ENCODE measurements at regions not wholly inside any gene's neighbourhood (a gene's known extent, or its start where the extent isn't known, plus 50 kb on each side); places are given as distances from the start of the nearest gene placed in this dataset.

GRCh38 chr20:12331236-12331635 lies 413.5 kb downstream of the BTBD3 start:
- no peak overlapping the region for H3K27ac Mint-ChIP-seq

DNA sequence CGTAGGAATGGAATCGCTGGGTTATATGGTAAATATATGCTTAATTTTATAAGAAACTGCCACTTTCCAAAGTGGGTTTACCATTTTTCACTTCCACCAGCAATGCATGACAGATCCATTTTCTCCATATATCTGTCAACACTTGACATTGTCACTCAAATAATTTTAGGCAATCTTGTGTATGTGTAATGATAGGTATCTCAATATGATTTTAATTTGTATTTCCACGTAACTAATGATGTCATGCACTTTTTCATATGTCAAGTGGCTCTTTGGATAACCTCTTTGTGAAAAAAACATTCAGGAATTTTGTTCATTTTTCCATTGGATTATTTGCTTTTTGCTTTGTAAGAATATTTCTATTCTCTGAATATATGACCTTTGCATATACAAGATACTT lies 419.9 kb downstream of the BTBD3 start:
- Mint-ChIP-seq H3K4me3 (no peak overlapping the region), H3K9me3 (peaks cover 22% of the 10 kb centered on the region), H3K36me3 (no peaks in the 10 kb centered on the region), H3K4me1 (no peaks in the 10 kb centered on the region), H3K27ac (no peak overlapping the region)
- no peak for DNase-seq (ENCODE audit: low spot score in 2 of 2)
- no peak for ATAC-seq

More at GRCh38 chr20:12331236-12331635, 413.5 kb downstream of the BTBD3 start:
- DNase-seq (ENCODE audit: low spot score in 2 of 2) (no peak), ATAC-seq (no peak)
- no peaks in the 10 kb centered on the region for H3K4me1 Mint-ChIP-seq
- H3K4me3 Mint-ChIP-seq: no peak overlapping the region
- no peaks in the 10 kb centered on the region for H3K36me3 Mint-ChIP-seq
- peaks cover 23% of the 10 kb centered on the region for H3K9me3 Mint-ChIP-seq

DNA sequence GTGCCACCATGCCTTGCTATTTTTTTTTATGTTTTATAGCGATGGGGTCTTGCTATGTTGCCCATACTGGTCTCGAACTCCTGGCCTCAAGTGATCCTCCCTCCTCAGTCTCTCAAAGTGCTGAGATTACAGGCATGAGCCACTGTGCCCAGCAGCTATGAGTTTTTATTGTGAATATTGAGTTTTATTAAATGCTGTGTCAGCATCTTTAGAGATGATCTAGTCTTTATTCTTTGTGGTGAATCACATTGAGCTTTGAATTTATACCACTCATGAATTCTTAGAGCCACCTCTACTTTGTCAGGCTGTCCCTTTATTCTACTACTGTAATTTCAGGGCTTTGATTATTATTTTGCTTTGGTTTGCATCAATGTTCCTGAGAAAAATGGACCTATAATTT lies 428.3 kb downstream of the BTBD3 start:
- H3K4me1 Mint-ChIP-seq: no peaks in the 10 kb centered on the region
- ATAC-seq: no peak
- no peaks in the 10 kb centered on the region for H3K36me3 Mint-ChIP-seq
- DNase-seq (ENCODE audit: low spot score in 2 of 2): no peak
- no peak overlapping the region for H3K27ac Mint-ChIP-seq
- H3K9me3 Mint-ChIP-seq: peaks cover 17% of the 10 kb centered on the region
- H3K4me3 Mint-ChIP-seq: no peak overlapping the region

DNA sequence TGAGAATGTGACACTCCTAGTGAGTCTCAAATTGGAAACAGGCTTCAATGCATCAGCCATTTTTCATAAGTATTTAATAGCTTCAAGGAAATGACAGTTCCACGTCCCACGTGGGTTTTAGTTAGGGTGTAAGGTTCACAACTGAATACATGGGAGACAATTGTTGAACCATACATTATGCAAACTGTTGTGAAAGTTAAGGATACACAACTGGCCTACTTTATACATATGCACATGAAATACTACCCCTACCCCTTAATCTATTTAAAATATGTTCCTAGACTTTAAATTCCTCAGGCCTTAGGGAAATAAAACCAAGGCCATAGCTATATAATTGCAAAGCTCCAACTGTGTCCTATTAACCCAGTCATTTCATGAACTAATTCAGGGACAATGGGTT lies 436.1 kb downstream of the BTBD3 start:
- no peak for DNase-seq (ENCODE audit: low spot score in 2 of 2)
- no peak overlapping the region for H3K4me3 Mint-ChIP-seq
- peaks cover 18% of the 10 kb centered on the region for H3K9me3 Mint-ChIP-seq
- H3K4me1 Mint-ChIP-seq: no peaks in the 10 kb centered on the region
- H3K27ac Mint-ChIP-seq: no peak overlapping the region
- no peak for ATAC-seq
- H3K36me3 Mint-ChIP-seq: no peaks in the 10 kb centered on the region

- no peaks in the 10 kb centered on the region for H3K4me1 Mint-ChIP-seq
- no peak overlapping the region for H3K27ac Mint-ChIP-seq
- H3K36me3 Mint-ChIP-seq: no peaks in the 10 kb centered on the region
- DNase-seq (ENCODE audit: low spot score in 2 of 2): no peak
- no peak overlapping the region for H3K4me3 Mint-ChIP-seq
- H3K9me3 Mint-ChIP-seq: peaks cover 19% of the 10 kb centered on the region
- ATAC-seq: no peak
These were observed 437.0 kb downstream of the BTBD3 start for GRCh38 chr20:12354725-12355124.

- H3K9me3 Mint-ChIP-seq: peaks cover 19% of the 10 kb centered on the region
- no peak for ATAC-seq
- no peaks in the 10 kb centered on the region for H3K4me1 Mint-ChIP-seq
- no peak overlapping the region for H3K27ac Mint-ChIP-seq
- H3K4me3 Mint-ChIP-seq: no peak overlapping the region
- no peaks in the 10 kb centered on the region for H3K36me3 Mint-ChIP-seq
- DNase-seq (ENCODE audit: low spot score in 2 of 2): no peak
These were observed 437.5 kb downstream of the BTBD3 start for GRCh38 chr20:12355185-12355584.

DNA sequence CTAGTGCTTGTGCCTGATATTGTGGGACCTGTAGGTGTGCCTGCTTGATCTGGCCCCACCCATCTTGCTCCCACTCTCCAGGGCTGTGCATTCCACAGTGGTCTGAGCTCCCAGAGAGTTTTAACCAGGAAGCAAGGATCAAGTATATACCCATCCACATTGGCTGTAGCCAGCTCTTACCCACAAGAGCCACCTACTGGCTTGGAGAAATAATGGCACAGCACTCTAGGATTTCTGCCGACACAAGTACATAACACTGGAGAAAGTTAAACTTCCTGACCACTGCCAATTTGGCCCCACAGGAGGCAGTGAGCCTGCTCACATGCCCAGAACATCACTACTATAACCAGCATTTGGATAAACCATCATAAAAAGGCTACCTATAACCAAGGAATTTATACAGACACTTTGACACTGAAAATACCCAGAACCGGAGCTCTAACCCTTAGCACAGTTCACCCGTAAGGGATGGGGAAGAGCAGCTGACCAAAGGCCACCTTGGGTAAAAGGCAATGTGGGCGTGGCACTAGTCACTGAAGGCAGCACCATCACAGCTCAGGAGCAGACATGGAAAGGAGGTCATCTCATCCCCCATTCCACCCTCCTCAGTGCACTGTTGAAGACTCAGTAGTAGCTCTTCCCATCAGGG lies 440.4 kb downstream of the BTBD3 start:
- H3K36me3 Mint-ChIP-seq: no peaks in the 10 kb centered on the region
- no peak for DNase-seq (ENCODE audit: low spot score in 2 of 2)
- H3K4me3 Mint-ChIP-seq: no peak overlapping the region
- no peaks in the 10 kb centered on the region for H3K4me1 Mint-ChIP-seq
- no peak for ATAC-seq
- peaks cover 14% of the 10 kb centered on the region for H3K9me3 Mint-ChIP-seq
- no peak overlapping the region for H3K27ac Mint-ChIP-seq

GRCh38 chr20:12358655-12359009 lies 440.9 kb downstream of the BTBD3 start:
- no peaks in the 10 kb centered on the region for H3K4me1 Mint-ChIP-seq
- no peaks in the 10 kb centered on the region for H3K36me3 Mint-ChIP-seq
- peaks cover 14% of the 10 kb centered on the region for H3K9me3 Mint-ChIP-seq
- DNase-seq (ENCODE audit: low spot score in 2 of 2): no peak
- H3K27ac Mint-ChIP-seq: no peak overlapping the region
- ATAC-seq: no peak
- H3K4me3 Mint-ChIP-seq: no peak overlapping the region

DNA sequence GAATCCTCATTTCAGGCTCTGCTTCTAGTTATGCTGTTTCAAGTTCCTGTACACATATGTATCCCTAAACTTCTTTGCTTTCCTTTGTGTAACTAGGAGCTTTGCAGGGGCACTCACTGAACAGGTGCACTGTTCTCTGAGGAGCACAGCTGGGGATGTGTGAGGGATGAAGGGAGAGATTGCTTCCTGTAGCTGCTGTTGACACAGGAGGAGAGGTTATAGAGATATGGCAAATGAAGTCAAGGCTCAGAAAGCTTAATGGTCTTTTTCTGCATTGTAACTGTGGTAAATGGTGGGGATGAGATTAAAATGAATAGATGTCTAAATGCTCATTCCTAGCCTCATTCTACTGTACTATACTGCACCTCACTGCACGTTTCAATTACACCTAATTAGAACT lies 454.3 kb downstream of the BTBD3 start:
- no peak for ATAC-seq

DNA sequence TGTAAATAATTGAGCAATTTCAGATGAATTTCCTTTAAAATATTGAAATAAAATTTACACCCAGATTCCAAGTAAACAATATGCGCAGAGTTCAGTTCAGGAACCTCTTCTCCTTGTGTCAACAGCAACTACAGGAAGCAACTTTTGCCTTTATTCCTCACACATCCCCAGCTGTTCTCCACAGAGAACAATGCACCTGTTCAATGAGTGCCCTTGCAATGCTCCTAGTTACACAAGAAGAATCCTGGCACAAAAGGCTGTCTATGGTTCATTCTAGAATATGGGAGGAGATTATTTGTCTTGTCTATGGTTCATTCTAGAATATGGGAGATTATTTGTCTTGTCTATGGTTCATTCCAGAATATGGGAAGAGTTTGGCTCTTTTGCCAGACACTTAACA lies 454.9 kb downstream of the BTBD3 start:
- H3K9me3 Mint-ChIP-seq: peaks cover 21% of the 10 kb centered on the region
- ATAC-seq: no peak
- no peak overlapping the region for H3K27ac Mint-ChIP-seq

More for the DNA sequence above, 454.3 kb downstream of the BTBD3 start:
- no peaks in the 10 kb centered on the region for H3K36me3 Mint-ChIP-seq
- H3K4me3 Mint-ChIP-seq: no peak overlapping the region
- no peak for DNase-seq (ENCODE audit: low spot score in 2 of 2)
- no peak overlapping the region for H3K27ac Mint-ChIP-seq
- peaks cover 21% of the 10 kb centered on the region for H3K9me3 Mint-ChIP-seq
- no peaks in the 10 kb centered on the region for H3K4me1 Mint-ChIP-seq

DNA sequence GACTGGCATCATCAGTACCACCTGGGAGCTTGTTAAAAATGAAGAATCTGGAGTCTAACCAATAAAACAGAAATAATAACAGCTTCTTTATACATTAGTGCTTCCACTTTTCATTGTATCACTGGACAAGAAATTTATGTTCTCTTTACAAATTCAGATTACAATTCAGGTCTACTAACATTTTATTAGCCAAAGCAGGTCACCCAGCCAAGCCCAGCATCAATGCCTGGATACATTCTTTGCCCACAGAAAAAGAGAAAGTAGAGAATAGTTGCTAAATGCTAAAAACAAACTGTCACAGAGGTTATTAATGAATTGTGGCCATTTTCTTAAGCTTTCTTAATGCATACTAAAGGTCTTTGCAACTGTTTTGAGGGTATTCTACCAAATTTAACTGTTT lies 458.3 kb downstream of the BTBD3 start:
- no peak overlapping the region for H3K4me3 Mint-ChIP-seq
- DNase-seq (ENCODE audit: low spot score in 2 of 2) (no peak), ATAC-seq (no peak)
- no peak overlapping the region for H3K27ac Mint-ChIP-seq
- peaks cover 22% of the 10 kb centered on the region for H3K9me3 Mint-ChIP-seq
- no peaks in the 10 kb centered on the region for H3K4me1 Mint-ChIP-seq
- H3K36me3 Mint-ChIP-seq: no peaks in the 10 kb centered on the region

More for the DNA sequence above, 454.9 kb downstream of the BTBD3 start:
- DNase-seq (ENCODE audit: low spot score in 2 of 2): no peak
- Mint-ChIP-seq H3K4me3 (no peak overlapping the region), H3K36me3 (no peaks in the 10 kb centered on the region), H3K4me1 (no peaks in the 10 kb centered on the region)

- ATAC-seq: no peak
- peaks cover 12% of the 10 kb centered on the region for H3K9me3 Mint-ChIP-seq
- no peaks in the 10 kb centered on the region for H3K36me3 Mint-ChIP-seq
- no peak overlapping the region for H3K4me3 Mint-ChIP-seq
- no peak overlapping the region for H3K27ac Mint-ChIP-seq
- no peaks in the 10 kb centered on the region for H3K4me1 Mint-ChIP-seq
- no peak for DNase-seq (ENCODE audit: low spot score in 2 of 2)
These were observed 466.1 kb downstream of the BTBD3 start for GRCh38 chr20:12383821-12384220.

DNA sequence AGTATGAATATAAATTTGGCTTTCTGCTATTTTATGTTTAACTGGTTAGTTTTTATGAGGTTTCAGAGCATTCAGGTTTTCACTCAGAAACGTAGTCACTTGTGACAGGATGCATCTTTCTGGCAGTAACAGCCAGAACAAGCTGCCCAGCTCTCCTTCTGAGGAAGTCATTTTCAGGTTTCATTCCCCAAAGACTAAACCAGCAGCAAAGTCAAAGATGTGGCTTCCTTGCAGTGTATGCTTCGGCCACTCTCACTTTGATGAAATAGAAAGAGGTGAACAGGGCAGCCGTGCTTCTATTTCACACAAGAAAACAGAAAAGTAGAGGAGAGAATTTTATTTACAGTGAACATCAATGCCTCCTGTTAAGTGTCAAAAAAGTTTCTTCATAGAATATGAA lies 469.1 kb downstream of the BTBD3 start:
- ATAC-seq (no peak), DNase-seq (ENCODE audit: low spot score in 2 of 2) (no peak)
- Mint-ChIP-seq H3K36me3 (no peaks in the 10 kb centered on the region), H3K27ac (no peak overlapping the region), H3K9me3 (peaks cover 14% of the 10 kb centered on the region), H3K4me3 (no peak overlapping the region), H3K4me1 (no peaks in the 10 kb centered on the region)

DNA sequence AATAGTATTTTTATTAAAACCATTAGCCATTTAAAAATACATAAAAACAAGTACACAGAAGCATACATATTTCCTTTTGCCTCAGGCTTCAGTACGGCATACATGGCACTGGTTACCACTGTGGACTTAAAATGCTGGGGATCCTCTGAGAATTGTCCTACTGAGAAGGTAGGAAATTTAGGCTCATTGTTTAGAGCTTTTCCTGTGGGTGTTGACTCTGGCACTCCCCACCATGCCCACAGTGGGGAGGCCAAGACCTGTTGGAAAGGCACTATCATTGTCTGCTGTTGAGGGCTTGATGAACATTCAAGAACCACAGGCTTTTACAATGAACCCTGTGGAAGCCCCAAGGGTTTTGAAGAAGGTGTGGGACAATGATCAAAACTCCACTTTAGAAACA lies 473.4 kb downstream of the BTBD3 start:
- H3K27ac Mint-ChIP-seq: no peak overlapping the region
- ATAC-seq: no peak
- H3K4me3 Mint-ChIP-seq: no peak overlapping the region
- H3K36me3 Mint-ChIP-seq: no peaks in the 10 kb centered on the region
- peaks cover 15% of the 10 kb centered on the region for H3K9me3 Mint-ChIP-seq
- H3K4me1 Mint-ChIP-seq: no peaks in the 10 kb centered on the region
- DNase-seq (ENCODE audit: low spot score in 2 of 2): no peak

GRCh38 chr20:12394786-12395185 lies 477.1 kb downstream of the BTBD3 start:
- Mint-ChIP-seq H3K4me3 (no peak overlapping the region), H3K27ac (no peak overlapping the region), H3K9me3 (peaks cover 21% of the 10 kb centered on the region), H3K36me3 (no peaks in the 10 kb centered on the region), H3K4me1 (no peaks in the 10 kb centered on the region)
- no peak for DNase-seq (ENCODE audit: low spot score in 2 of 2)
- ATAC-seq: no peak

DNA sequence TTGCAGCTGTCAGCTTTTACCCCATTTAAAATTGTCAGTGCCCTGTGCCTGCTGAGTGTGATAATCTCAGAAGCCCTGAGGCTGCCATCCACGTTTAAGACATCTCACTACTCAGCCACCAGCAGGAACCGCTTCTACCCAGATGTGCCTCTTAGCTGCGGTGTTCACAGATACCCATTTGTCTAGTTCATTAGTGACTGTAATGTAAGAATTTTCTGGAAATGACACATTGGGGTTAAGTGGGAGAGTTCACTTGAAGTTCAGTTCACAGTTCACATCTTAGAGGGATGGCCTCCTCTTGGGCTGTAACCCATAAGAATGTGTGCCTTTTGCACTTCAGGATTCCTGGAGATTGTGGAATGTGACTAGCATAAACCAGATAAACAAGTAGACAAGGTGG lies 477.7 kb downstream of the BTBD3 start:
- no peak for DNase-seq (ENCODE audit: low spot score in 2 of 2)
- peaks cover 19% of the 10 kb centered on the region for H3K9me3 Mint-ChIP-seq
- H3K36me3 Mint-ChIP-seq: no peaks in the 10 kb centered on the region
- no peak overlapping the region for H3K27ac Mint-ChIP-seq
- ATAC-seq: no peak
- H3K4me1 Mint-ChIP-seq: no peaks in the 10 kb centered on the region
- no peak overlapping the region for H3K4me3 Mint-ChIP-seq

- no peak overlapping the region for H3K4me3 Mint-ChIP-seq
- ATAC-seq (no peak), DNase-seq (ENCODE audit: low spot score in 2 of 2) (no peak)
- no peak overlapping the region for H3K27ac Mint-ChIP-seq
- H3K9me3 Mint-ChIP-seq: peaks cover 18% of the 10 kb centered on the region
- no peaks in the 10 kb centered on the region for H3K4me1 Mint-ChIP-seq
- no peaks in the 10 kb centered on the region for H3K36me3 Mint-ChIP-seq
These were observed 478.1 kb downstream of the BTBD3 start for GRCh38 chr20:12395760-12396159.

All from stimulated activated effector memory CD8-positive, alpha-beta T cell treated with anti-CD3 and anti-CD28 coated beads, Interleukin-12 subunit alpha, Interleukin-12 subunit beta, amount 100 ng/mL, for 72 hours (primary cell).